Smooth muscle cell (in vitro differentiated cells): ENCODE measurements at regions not wholly inside any gene's neighbourhood (a gene's known extent, or its start where the extent isn't known, plus 50 kb on each side); places are given as distances from the start of the nearest gene placed in this dataset.

Experiments
- DNase-seq: peaks from one replicate; lab custom pipeline; 2025; ENCODE audit not compliant: unreplicated experiment; lab: John Stamatoyannopoulos, UW
- H2AFZ ChIP-seq: fragments of 200-600 bp; sonication (generic); 2 replicates; pipeline ENCODE4 v1.6.0; 2016; ENCODE audit warnings: antibody characterized with exemption, low read depth, mild to moderate bottlenecking
- H3F3A ChIP-seq: fragments of 200-600 bp; sonication (generic); 2 replicates; pipeline ENCODE4 v1.6.0; 2017; ENCODE audit warnings: antibody characterized with exemption, low read depth
- H3K27ac ChIP-seq: fragments of 200-600 bp; sonication (generic); 2 replicates; pipeline ENCODE4 v1.5.1; 2016; ENCODE audit warnings: low read depth, mild to moderate bottlenecking
- H3K27me3 ChIP-seq: fragments of 200-600 bp; sonication (generic); 2 replicates; pipeline ENCODE4 v1.6.1; 2016; ENCODE audit warnings: low read depth, mild to moderate bottlenecking
- H3K36me3 ChIP-seq: fragments of 200-600 bp; sonication (generic); 2 replicates; pipeline ENCODE4 v1.5.1; 2016; ENCODE audit warnings: low read depth
- H3K4me1 ChIP-seq: fragments of 200-600 bp; sonication (generic); 2 replicates; pipeline ENCODE4 v1.5.1; 2016; ENCODE audit warnings: low read depth
- H3K4me2 ChIP-seq: fragments of 200-600 bp; sonication (generic); 2 replicates; pipeline ENCODE4 v1.6.0; 2016; ENCODE audit warnings: mild to moderate bottlenecking
- H3K4me3 ChIP-seq: fragments of 200-600 bp; sonication (generic); 2 replicates; pipeline ENCODE4 v1.5.1; 2016; ENCODE audit warnings: mild to moderate bottlenecking
- H3K79me2 ChIP-seq: fragments of 200-600 bp; sonication (generic); 2 replicates; pipeline ENCODE4 v1.6.0; 2016; ENCODE audit warnings: low read depth, mild to moderate bottlenecking
- H3K9ac ChIP-seq: fragments of 200-600 bp; sonication (generic); 2 replicates; pipeline ENCODE4 v1.6.0; 2016; ENCODE audit warnings: low read depth
- H3K9me3 ChIP-seq: fragments of 200-600 bp; sonication (generic); replicated peaks from 2 replicates; pipeline ENCODE4 v1.5.1; 2016; ENCODE audit warnings: low read depth
- H4K20me1 ChIP-seq: fragments of 200-600 bp; sonication (generic); 2 replicates; pipeline ENCODE4 v1.6.0; 2016; ENCODE audit warnings: low read depth
- WGBS: methylation state at CpG from one replicate; pipeline ENCODE4 v1.1.7; 2016; ENCODE audit warnings: low lambda C conversion rate; 5-methylcytosine and 5-hydroxymethylcytosine counted together
- TF ChIP-seq, protein P1 (sequence below): fragments of 200-600 bp; sonication (generic); IDR thresholded peaks from 2 replicates; pipeline ENCODE4 v1.5.1; 2017; ENCODE audit warnings: borderline replicate concordance, mild to moderate bottlenecking, antibody characterized with exemption; ENCODE audit not compliant: insufficient read depth, poor library complexity, severe bottlenecking

DNA sequence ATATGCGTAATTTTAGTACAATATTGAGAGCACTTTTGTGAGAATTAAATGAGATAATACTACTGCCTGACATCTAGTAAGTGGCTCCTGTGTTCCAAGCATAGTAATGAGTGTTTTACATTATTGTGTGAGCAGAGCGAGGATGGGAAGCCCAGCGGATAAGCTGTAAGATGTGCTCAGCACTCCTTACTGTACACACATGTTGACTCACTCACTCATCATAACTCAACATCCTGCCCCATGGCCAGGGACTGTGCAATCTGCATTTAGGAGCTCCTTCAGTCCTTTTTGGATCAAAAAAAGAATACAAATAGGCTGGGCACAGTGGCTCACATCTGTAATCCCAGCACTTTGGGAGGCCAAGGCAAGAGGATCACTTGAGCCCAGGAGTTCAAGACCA, 72.9 kb upstream of the NEBL start:
- Histone ChIP-seq H3K9ac (no peak overlapping the region), H3K4me1 (no peaks in the 10 kb centered on the region), H3K79me2 (no peaks in the 10 kb centered on the region), H3K4me2 (no peak overlapping the region), H3K4me3 (no peak overlapping the region), H2AFZ (no peak overlapping the region), H3K27ac (peak overlapping the region; percentile 31), H3K9me3 (no peaks in the 10 kb centered on the region), H3F3A (no peaks in the 10 kb centered on the region), H3K27me3 (no peaks in the 10 kb centered on the region), H3K36me3 (no peaks in the 10 kb centered on the region), H4K20me1 (no peaks in the 10 kb centered on the region)
- no peak for DNase-seq
- TF ChIP-seq, protein P1, sequence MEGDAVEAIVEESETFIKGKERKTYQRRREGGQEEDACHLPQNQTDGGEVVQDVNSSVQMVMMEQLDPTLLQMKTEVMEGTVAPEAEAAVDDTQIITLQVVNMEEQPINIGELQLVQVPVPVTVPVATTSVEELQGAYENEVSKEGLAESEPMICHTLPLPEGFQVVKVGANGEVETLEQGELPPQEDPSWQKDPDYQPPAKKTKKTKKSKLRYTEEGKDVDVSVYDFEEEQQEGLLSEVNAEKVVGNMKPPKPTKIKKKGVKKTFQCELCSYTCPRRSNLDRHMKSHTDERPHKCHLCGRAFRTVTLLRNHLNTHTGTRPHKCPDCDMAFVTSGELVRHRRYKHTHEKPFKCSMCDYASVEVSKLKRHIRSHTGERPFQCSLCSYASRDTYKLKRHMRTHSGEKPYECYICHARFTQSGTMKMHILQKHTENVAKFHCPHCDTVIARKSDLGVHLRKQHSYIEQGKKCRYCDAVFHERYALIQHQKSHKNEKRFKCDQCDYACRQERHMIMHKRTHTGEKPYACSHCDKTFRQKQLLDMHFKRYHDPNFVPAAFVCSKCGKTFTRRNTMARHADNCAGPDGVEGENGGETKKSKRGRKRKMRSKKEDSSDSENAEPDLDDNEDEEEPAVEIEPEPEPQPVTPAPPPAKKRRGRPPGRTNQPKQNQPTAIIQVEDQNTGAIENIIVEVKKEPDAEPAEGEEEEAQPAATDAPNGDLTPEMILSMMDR: no peak
- WGBS: 50% methylated on average over 3 of the region's 3 CpGs

DNA sequence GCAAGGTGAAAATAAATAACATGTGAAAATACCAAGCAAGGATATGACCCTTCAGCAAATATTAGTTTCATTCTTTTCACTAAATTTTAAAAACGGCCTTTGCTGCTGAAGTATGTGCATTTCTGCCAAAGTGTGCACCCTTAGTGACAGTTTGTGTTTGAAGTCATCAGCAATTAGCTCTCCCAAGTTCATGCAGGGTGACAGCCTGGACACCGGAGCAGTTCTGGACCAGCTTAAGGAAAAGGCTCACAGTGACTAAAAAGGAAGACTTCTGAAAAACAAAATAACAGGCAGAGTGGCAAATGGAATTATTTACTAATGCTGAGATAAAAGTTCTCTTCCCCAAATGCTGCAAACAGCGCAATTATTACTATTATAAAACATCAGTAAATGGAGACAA, 69.3 kb upstream of the NEBL start:
- H4K20me1 ChIP-seq: no peaks in the 10 kb centered on the region
- TF ChIP-seq, protein P1: no peak
- H3K79me2 ChIP-seq: no peaks in the 10 kb centered on the region
- no peak overlapping the region for H3K4me3 ChIP-seq
- no peak overlapping the region for H2AFZ ChIP-seq
- WGBS: 94% methylated on average over 3 of the region's 3 CpGs
- H3K4me2 ChIP-seq: no peak overlapping the region
- H3K27ac ChIP-seq: no peak overlapping the region
- peaks cover 5% of the 10 kb centered on the region for H3K4me1 ChIP-seq
- no peak overlapping the region for H3K9ac ChIP-seq
- DNase-seq: no peak
- no peaks in the 10 kb centered on the region for H3F3A ChIP-seq
- no peaks in the 10 kb centered on the region for H3K9me3 ChIP-seq
- no peaks in the 10 kb centered on the region for H3K27me3 ChIP-seq
- no peaks in the 10 kb centered on the region for H3K36me3 ChIP-seq

DNA sequence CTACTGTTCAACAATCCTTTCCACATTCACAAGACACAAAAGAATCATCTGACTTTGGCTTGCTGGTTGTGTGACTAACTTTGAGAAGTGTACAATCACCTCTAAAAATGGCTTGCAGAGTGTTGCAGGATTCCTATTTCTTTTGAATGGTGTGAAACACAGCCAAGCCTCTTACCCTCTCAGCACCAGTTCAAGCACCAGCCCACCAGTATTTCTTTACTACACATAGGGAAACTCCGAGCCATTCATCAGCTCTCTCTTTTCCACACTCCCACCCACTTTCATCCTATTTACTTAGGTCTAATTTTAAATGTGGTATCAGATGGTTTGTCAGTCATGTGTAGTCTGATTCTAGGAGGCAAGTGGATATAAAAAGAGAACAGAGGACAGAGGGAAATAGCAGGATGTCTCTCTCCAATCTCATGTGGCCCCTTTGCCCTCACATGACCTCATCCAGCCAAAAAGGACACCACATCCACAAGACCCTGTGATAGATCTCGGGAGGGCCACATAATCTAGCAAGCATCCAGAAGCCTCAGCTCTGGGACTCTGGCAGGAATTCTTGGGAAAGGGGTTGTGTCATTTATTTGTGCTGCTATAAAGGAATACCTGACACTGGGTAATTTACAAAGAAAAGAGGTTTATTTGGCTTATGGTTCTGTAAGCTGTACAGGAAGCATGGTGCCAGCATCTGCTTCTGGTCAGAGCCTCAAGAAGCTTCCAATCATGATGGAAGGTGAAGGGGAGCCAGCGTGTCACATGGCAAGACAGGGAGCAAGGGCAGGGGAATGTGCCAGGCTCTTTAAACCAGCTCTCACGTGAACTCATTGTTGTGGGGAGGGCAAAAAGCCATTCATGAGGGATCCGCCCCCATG, 66.8 kb upstream of the NEBL start:
- DNase-seq: no peak
- Histone ChIP-seq H3K27me3 (no peaks in the 10 kb centered on the region), H3F3A (no peaks in the 10 kb centered on the region), H3K4me1 (peaks cover 6% of the 10 kb centered on the region), H3K9me3 (no peaks in the 10 kb centered on the region), H3K79me2 (no peaks in the 10 kb centered on the region), H3K4me2 (no peak overlapping the region), H3K27ac (no peak overlapping the region), H2AFZ (no peak overlapping the region), H3K36me3 (no peaks in the 10 kb centered on the region), H3K9ac (no peak overlapping the region), H3K4me3 (no peak overlapping the region), H4K20me1 (no peaks in the 10 kb centered on the region)
- TF ChIP-seq, protein P1: no peak
- 93% methylated on average over 5 of the region's 5 CpGs for WGBS

DNA sequence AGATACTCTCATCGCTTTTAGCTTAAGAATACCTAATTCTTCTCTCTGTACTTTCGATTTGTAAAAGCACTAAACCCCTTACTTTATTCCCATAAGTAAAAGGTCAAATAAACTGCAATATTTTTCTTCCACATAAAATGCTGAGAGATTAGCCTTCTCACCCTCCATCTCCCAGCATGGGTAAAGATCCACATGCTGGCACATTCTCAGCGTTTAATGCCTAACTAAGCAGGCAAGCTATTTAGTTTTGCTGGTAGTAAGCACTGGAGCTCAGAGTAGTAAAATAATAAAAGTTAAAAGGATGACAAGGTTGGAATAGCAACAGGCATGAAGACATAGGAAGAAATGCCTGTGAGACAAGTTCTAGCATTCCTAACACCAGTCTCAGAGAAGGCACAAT, 65.9 kb upstream of the NEBL start:
- TF ChIP-seq, protein P1: no peak
- no peak overlapping the region for H2AFZ ChIP-seq
- no peaks in the 10 kb centered on the region for H3F3A ChIP-seq
- no peak overlapping the region for H3K4me2 ChIP-seq
- no peaks in the 10 kb centered on the region for H3K36me3 ChIP-seq
- H3K79me2 ChIP-seq: no peaks in the 10 kb centered on the region
- no peaks in the 10 kb centered on the region for H3K27me3 ChIP-seq
- H3K27ac ChIP-seq: no peak overlapping the region
- WGBS: 88% methylated on average over 3 of the region's 3 CpGs
- H4K20me1 ChIP-seq: no peaks in the 10 kb centered on the region
- H3K9me3 ChIP-seq: no peaks in the 10 kb centered on the region
- DNase-seq: no peak
- H3K4me1 ChIP-seq: peaks cover 6% of the 10 kb centered on the region
- H3K4me3 ChIP-seq: no peak overlapping the region
- H3K9ac ChIP-seq: no peak overlapping the region
